C4-2B (cell line): ENCODE measurements at regions not wholly inside any gene's neighbourhood (a gene's known extent, or its start where the extent isn't known, plus 50 kb on each side); places are given as distances from the start of the nearest gene placed in this dataset.

ENCODE experiments used
- H3K27ac ChIP-seq: fragments of 450-650 bp; 2 replicates; pipeline ENCODE4 v1.5.1; 2017
- ZFX ChIP-seq: fragments of 450-650 bp; IDR thresholded peaks from 2 replicates; pipeline ENCODE4 v1.6.1; 2017
- TF ChIP-seq, protein P1 (sequence below): fragments of 450-650 bp; conservative IDR thresholded peaks from 2 replicates; pipeline ENCODE4 v1.5.1; 2017; ENCODE audit warnings: mild to moderate bottlenecking

DNA sequence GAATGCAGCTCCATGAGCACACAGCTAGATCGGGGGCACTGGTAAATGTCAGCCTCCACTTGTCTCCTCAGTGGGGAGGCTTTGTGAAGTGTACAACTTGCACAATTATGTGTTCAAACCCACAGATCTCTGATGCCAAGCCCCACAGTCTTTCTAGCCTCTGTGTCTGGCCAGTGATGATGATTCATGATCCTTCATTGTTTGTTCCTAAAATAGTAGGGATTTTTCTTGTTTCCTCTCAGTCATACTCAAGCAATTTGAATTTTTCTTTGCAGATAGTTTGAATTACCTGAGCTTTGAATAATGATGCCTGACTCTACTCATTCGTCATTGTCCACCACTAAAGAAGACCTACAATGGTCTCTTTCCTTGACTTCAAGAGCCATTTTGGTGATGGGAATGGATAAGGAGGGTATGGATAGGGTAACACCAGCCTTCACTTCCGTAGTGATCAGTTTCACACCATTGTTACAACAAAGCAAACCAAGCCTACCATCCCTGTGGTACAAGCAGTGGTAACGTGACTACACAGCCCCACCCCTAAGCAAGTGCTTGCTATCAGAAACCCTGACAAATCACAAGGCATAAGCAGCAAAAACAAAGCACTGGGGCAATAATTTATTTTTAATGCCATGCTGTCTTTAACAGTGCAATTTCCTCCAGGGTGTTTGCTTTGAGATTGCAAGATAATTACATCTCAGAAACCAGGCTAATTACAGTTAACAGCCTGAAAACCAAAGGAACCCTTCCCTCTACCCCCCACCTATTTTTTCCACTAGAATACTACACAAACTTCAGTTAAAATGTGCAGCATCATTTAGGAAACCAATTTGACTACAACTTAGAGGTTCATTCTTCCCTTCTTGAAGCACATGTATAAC lies 114.1 kb upstream of the PPP2R3A start:
- H3K27ac ChIP-seq = no peak overlapping the region
- TF ChIP-seq, protein P1, sequence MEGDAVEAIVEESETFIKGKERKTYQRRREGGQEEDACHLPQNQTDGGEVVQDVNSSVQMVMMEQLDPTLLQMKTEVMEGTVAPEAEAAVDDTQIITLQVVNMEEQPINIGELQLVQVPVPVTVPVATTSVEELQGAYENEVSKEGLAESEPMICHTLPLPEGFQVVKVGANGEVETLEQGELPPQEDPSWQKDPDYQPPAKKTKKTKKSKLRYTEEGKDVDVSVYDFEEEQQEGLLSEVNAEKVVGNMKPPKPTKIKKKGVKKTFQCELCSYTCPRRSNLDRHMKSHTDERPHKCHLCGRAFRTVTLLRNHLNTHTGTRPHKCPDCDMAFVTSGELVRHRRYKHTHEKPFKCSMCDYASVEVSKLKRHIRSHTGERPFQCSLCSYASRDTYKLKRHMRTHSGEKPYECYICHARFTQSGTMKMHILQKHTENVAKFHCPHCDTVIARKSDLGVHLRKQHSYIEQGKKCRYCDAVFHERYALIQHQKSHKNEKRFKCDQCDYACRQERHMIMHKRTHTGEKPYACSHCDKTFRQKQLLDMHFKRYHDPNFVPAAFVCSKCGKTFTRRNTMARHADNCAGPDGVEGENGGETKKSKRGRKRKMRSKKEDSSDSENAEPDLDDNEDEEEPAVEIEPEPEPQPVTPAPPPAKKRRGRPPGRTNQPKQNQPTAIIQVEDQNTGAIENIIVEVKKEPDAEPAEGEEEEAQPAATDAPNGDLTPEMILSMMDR = no peak
- no peak for TF ChIP-seq ZFX

DNA sequence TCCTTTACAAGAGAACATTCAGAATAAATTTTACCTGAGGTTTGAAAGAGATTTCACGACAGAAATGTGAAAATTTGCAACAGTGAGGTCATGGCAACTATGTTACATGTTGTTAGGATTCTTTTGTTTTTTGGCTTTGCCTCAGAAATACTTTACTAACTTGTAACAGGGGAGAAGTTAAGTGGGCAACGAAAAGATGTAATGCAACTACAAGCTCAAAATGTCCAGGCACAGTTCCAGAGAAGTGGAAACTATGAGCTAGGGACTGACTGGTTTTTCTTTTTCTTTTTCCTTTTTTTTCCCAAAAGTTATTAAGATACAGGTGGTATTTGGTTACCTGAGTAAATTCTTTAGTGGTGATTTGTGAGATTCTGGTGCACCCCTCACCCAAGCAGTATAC lies 111.5 kb upstream of the PPP2R3A start:
- TF ChIP-seq ZFX = no peak
- TF ChIP-seq, protein P1 = no peak
- no peak overlapping the region for H3K27ac ChIP-seq

DNA sequence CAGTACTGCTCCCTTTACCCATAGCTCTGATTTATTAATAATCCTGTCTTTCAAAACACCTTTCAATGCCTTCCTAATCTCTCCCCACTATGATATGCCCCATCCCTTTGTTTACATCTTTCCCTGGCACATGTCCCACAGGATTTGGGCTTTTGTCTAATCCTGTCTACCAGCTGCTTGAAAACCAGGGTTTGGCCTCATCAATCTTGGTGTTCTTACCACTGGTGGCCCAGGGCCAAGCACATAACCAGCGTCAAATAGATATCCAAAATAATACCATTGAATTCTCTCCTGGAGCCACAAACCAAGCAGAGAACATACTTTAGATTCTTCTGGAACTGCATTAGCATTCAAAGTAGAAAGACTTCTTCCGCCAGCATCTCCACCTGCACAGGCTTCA lies 104.8 kb upstream of the PPP2R3A start:
- no peak overlapping the region for H3K27ac ChIP-seq

DNA sequence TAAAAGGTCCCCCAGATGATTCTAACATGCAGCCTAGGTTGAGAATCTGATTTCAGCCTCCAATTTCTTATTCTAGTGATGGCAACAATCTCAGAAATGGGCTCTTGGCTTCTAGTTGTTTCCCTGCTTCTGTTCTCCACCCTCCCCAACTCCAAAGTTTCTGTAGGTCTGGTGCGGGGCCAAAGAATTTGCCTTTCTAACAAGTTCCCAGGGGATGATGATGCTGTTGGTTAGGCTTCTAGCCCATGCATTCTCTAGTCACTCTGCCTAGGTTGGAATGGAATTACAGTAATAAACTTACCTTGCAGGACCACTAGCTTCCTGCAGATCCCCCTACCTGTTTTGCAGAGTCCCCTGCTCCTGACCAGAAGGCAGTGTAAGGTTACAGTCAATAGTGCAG lies 103.2 kb upstream of the PPP2R3A start:
- no peak for TF ChIP-seq ZFX
- TF ChIP-seq, protein P1 = no peak
- H3K27ac ChIP-seq = no peak overlapping the region

More for the DNA sequence above, 104.8 kb upstream of the PPP2R3A start:
- TF ChIP-seq, protein P1 = no peak
- no peak for TF ChIP-seq ZFX

DNA sequence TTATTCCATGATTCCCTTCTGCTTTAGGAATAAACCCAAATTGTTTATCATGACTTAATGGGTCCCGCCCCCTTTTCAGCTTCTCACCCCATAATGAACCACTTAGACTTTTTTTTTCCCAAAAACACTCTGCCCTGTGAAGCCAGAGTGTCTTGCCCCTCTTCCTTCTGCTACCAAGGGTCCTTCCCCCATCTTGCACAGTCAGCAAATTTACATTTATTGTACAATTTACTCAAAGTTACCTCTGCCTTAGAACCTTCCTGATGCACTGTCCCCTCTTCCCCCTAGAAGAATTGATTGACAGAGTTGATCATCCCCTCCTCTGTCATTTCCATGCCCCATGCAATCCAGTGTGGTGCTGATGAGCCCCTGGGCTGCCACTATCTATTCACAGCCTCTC lies 101.5 kb upstream of the PPP2R3A start:
- no peak overlapping the region for H3K27ac ChIP-seq
- TF ChIP-seq, protein P1 = no peak
- no peak for TF ChIP-seq ZFX

DNA sequence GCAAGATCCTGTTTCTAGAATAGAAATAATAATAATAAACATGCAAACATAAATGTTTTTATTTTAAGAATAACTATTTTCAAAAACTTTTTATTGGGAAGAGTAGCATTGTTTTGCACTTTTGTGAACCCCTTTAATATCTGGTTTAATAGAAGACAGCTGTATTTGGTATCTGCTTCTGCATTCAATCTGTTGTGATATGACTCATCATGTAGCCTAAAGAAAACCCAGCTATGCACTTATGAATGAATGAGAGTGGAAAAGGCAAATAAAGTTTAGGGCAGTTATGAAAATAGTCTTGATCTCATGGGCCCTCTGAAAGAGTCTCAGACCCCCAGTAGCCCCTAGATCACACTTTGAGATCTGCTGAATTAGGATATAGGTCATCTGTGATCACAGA lies 100.4 kb upstream of the PPP2R3A start:
- no peak overlapping the region for H3K27ac ChIP-seq
- TF ChIP-seq ZFX = no peak
- TF ChIP-seq, protein P1 = no peak

DNA sequence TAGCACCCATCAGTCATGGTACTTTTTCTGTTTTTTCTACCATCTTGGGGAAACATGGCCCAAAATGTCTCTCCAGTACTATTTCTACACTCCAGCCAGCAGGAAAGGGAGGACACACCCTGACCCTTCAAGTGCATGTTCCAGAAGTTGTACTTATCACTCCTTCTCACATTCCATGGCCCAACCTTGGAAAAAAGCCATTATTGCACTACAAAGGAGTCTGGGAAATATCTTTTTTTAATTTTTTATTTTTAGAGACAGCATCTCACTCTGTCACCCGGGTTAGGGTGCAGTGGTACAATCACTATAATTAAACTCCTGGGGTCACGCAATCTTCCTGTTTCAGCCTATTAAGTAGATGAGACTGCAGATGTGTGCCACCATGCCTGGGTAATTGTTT lies 100.0 kb upstream of the PPP2R3A start:
- no peak overlapping the region for H3K27ac ChIP-seq
- TF ChIP-seq ZFX = no peak
- TF ChIP-seq, protein P1 = no peak
